Brain microvascular endothelial cell (primary cell): ENCODE measurements at regions not wholly inside any gene's neighbourhood (a gene's known extent, or its start where the extent isn't known, plus 50 kb on each side); places are given as distances from the start of the nearest gene placed in this dataset.

Source experiments
- DNase-seq: peaks from one replicate; pipeline ENCODE4 v3.0.0-alpha.2; 2020
- H3K27ac ChIP-seq: fragments of 250-450 bp; sonication (Bioruptor Pico); 2 replicates; pipeline ENCODE4 v1.5.1; 2020; ENCODE audit warnings: mild to moderate bottlenecking, moderate library complexity
- H3K27me3 ChIP-seq: fragments of 250-450 bp; sonication (Bioruptor Pico); replicated peaks from 2 replicates; pipeline ENCODE4 v1.5.1; 2020; ENCODE audit warnings: mild to moderate bottlenecking
- H3K36me3 ChIP-seq: fragments of 250-450 bp; sonication (Bioruptor Pico); replicated peaks from 2 replicates; pipeline ENCODE4 v1.5.1; 2020; ENCODE audit warnings: mild to moderate bottlenecking
- H3K4me3 ChIP-seq: 2 replicates; pipeline ENCODE4 v1.5.1; 2011; ENCODE audit warnings: low read depth, mild to moderate bottlenecking, control low read depth, low read length, moderate library complexity
- CTCF ChIP-seq: IDR thresholded peaks from 2 replicates; pipeline ENCODE4 v1.5.1; 2011; ENCODE audit warnings: low read depth, mild to moderate bottlenecking, moderate library complexity, low read length, control low read depth, inconsistent platforms; ENCODE audit errors: missing control alignments
- in situ Hi-C: cut with HindIII; loops from 2 replicates; pipeline ENCODE4 v1.10.0; 2017; ENCODE audit warnings: low sequenced_read_pairs, low pct_ligation_motif_present

GRCh38 chr9:80934095-80934494 is 755.3 kb downstream of the TLE1 start:
- DNase-seq: no peak
- Histone ChIP-seq H3K36me3 (no peaks in the 10 kb centered on the region), H3K27ac (no peak overlapping the region), H3K4me3 (no peak overlapping the region), H3K27me3 (no peaks in the 10 kb centered on the region)
- no peak for TF ChIP-seq CTCF
- in situ Hi-C loops: no loop called here

GRCh38 chr9:80932947-80933780 is 756.2 kb downstream of the TLE1 start:
- H3K27me3 ChIP-seq: no peaks in the 10 kb centered on the region
- H3K36me3 ChIP-seq: no peaks in the 10 kb centered on the region
- DNase-seq: no peak
- no peak overlapping the region for H3K27ac ChIP-seq
- no peak for TF ChIP-seq CTCF
- H3K4me3 ChIP-seq: no peak overlapping the region
- in situ Hi-C loops: no loop called here

- TF ChIP-seq CTCF: no peak
- in situ Hi-C loops: no loop called here
- H3K27me3 ChIP-seq: no peaks in the 10 kb centered on the region
- H3K27ac ChIP-seq: no peak overlapping the region
- no peak overlapping the region for H3K4me3 ChIP-seq
- H3K36me3 ChIP-seq: no peaks in the 10 kb centered on the region
- peak; percentile 1 for DNase-seq
These were observed 757.2 kb downstream of the TLE1 start for GRCh38 chr9:80932181-80932580.

GRCh38 chr9:80931163-80931562 is 758.2 kb downstream of the TLE1 start:
- H3K4me3 ChIP-seq: no peak overlapping the region
- H3K27me3 ChIP-seq: no peaks in the 10 kb centered on the region
- TF ChIP-seq CTCF: no peak
- no peak overlapping the region for H3K27ac ChIP-seq
- no peak for DNase-seq
- in situ Hi-C loops: no loop called here
- H3K36me3 ChIP-seq: no peaks in the 10 kb centered on the region

- DNase-seq: no peak
- Histone ChIP-seq H3K36me3 (no peaks in the 10 kb centered on the region), H3K4me3 (no peak overlapping the region), H3K27ac (no peak overlapping the region), H3K27me3 (no peaks in the 10 kb centered on the region)
- no peak for TF ChIP-seq CTCF
- in situ Hi-C loops: no loop called here
These were observed 760.6 kb downstream of the TLE1 start for GRCh38 chr9:80928697-80929096.

- in situ Hi-C loops: no loop called here
- H3K4me3 ChIP-seq: no peak overlapping the region
- H3K27ac ChIP-seq: no peak overlapping the region
- no peaks in the 10 kb centered on the region for H3K36me3 ChIP-seq
- no peaks in the 10 kb centered on the region for H3K27me3 ChIP-seq
- DNase-seq: no peak
- no peak for TF ChIP-seq CTCF
These were observed 762.7 kb downstream of the TLE1 start for GRCh38 chr9:80926611-80927010.
